Endothelial cell of umbilical vein (primary cell): ENCODE measurements at regions not wholly inside any gene's neighbourhood (a gene's known extent, or its start where the extent isn't known, plus 50 kb on each side); places are given as distances from the start of the nearest gene placed in this dataset.

Experiments
- BruUV-seq: library from RNA; stranded (reverse); fragments of 400-500 nt; replicated peaks from 2 replicates; lab custom pipeline; 2021; lab: Mats Ljungman, UMichigan
- CTCF ChIA-PET: fragments of 300-600, 350-600 bp; sonication (Branson Sonifier 250); formaldehyde crosslinking; loops from one replicate; lab custom pipeline; 2021; ENCODE audit warnings: antibody characterized with exemption, inconsistent platforms; lab: Charles Lee
- POLR2A ChIA-PET: fragments of 300-600, 350-600 bp; sonication (Branson Sonifier 250); formaldehyde crosslinking; loops from one replicate; lab custom pipeline; 2021; ENCODE audit warnings: antibody characterized with exemption, inconsistent platforms; lab: Charles Lee
- DNase-seq: peaks from one replicate; pipeline ENCODE4 v3.0.0-alpha.2; 2011; ENCODE audit warnings: low read depth, low spot score
- FAIRE-seq: peaks from 2 replicates; lab custom pipeline; 2011; peaks lifted over from hg19 to GRCh38; lab: Jason Lieb, UNC
- H2AFZ ChIP-seq: 2 replicates; pipeline ENCODE4 v1.6.0; 2012; ENCODE audit warnings: low read depth, low read length, control low read depth, inconsistent platforms
- H3K27ac ChIP-seq: 2 replicates; pipeline ENCODE4 v1.5.1; 2011; ENCODE audit warnings: low read depth, mild to moderate bottlenecking, control low read depth, low read length, moderate library complexity; ENCODE audit not compliant: insufficient read depth
- H3K27me3 ChIP-seq, 2 experiments: 2 replicates each; pipeline versions ENCODE4 v1.6.0 to v1.6.1; 2011; ENCODE audit warnings: low read length in 2 of 2, mixed read lengths in 1 of 2; ENCODE audit not compliant: control insufficient read depth in 2 of 2, insufficient read depth in 2 of 2
- H3K36me3 ChIP-seq, 2 experiments: 2 replicates in 1 of 2; 3 replicates in 1 of 2; pipeline ENCODE4 v1.5.1; 2011; ENCODE audit warnings: low read length in 2 of 2, mild to moderate bottlenecking in 1 of 2, moderate library complexity in 1 of 2; ENCODE audit not compliant: control insufficient read depth in 2 of 2, insufficient read depth in 2 of 2; ENCODE audit errors: extremely low read depth in 1 of 2
- H3K4me1 ChIP-seq: 3 replicates; pipeline ENCODE4 v1.5.1; 2011; ENCODE audit warnings: mild to moderate bottlenecking, low read length; ENCODE audit not compliant: control insufficient read depth, insufficient read depth; ENCODE audit errors: extremely low read depth
- H3K4me2 ChIP-seq: 2 replicates; pipeline ENCODE4 v1.6.1; 2011; ENCODE audit warnings: low read length, control low read depth, mixed read lengths; ENCODE audit not compliant: insufficient read depth
- H3K4me3 ChIP-seq, 3 experiments: fragments of 200-600 bp in 1 of 3; sonication (generic), shearing (Covaris generic) in 1 of 3; replicated peaks in 1 of 3; 2 replicates each; pipeline ENCODE4 v1.5.1; 2011 to 2016; ENCODE audit warnings: control low read depth in 3 of 3, low read length in 3 of 3, mild to moderate bottlenecking in 2 of 3, inconsistent platforms in 1 of 3, low read depth in 1 of 3, moderate library complexity in 1 of 3; ENCODE audit not compliant: insufficient read depth in 1 of 3
- H3K79me2 ChIP-seq: 2 replicates; pipeline ENCODE4 v1.6.0; 2012; ENCODE audit warnings: low read length, inconsistent platforms; ENCODE audit not compliant: control insufficient read depth, insufficient read depth
- H3K9ac ChIP-seq: replicated peaks from 2 replicates; pipeline ENCODE3; 2011; ENCODE audit warnings: low read length, control low read depth; ENCODE audit not compliant: insufficient read depth; ENCODE audit errors: extremely low read depth
- H3K9me1 ChIP-seq: replicated peaks from 3 replicates; pipeline ENCODE4 v1.6.0; 2011; ENCODE audit warnings: mild to moderate bottlenecking, low read length; ENCODE audit not compliant: control insufficient read depth, insufficient read depth; ENCODE audit errors: extremely low read depth
- H3K9me3 ChIP-seq: replicated peaks from 2 replicates; pipeline ENCODE4 v1.5.1; 2012; ENCODE audit warnings: low read length, inconsistent platforms; ENCODE audit not compliant: control insufficient read depth, insufficient read depth
- H4K20me1 ChIP-seq: replicated peaks from 2 replicates; pipeline ENCODE3; 2011; ENCODE audit warnings: mild to moderate bottlenecking, low read length; ENCODE audit not compliant: control insufficient read depth, insufficient read depth; ENCODE audit errors: extremely low read depth
- EZH2 ChIP-seq: IDR thresholded peaks from 2 replicates; pipeline ENCODE4 v1.6.1; 2012; ENCODE audit warnings: borderline replicate concordance, low read depth, mild to moderate bottlenecking, moderate library complexity, low read length, inconsistent platforms; ENCODE audit not compliant: severe bottlenecking
- FOS ChIP-seq: IDR thresholded peaks from 2 replicates; pipeline ENCODE4 v1.6.1; 2011; ENCODE audit warnings: mild to moderate bottlenecking, low read length, moderate library complexity, borderline replicate concordance; ENCODE audit not compliant: insufficient read depth
- GATA2 ChIP-seq: IDR thresholded peaks from 2 replicates; pipeline ENCODE4 v1.7.0; 2011; ENCODE audit warnings: low read depth, mild to moderate bottlenecking, moderate library complexity, mixed read lengths, low read length; ENCODE audit not compliant: insufficient read length, insufficient read depth
- JUN ChIP-seq: IDR thresholded peaks from 2 replicates; pipeline ENCODE4 v1.6.1; 2011; ENCODE audit warnings: borderline replicate concordance, low read depth; ENCODE audit not compliant: insufficient read length, insufficient read depth
- MYC ChIP-seq: IDR thresholded peaks from one replicate; pipeline ENCODE4 v1.6.1; 2011; ENCODE audit warnings: mild to moderate bottlenecking, low read depth, low read length
- POLR2A ChIP-seq: IDR thresholded peaks from 2 replicates; pipeline ENCODE4 v1.6.1; 2012; ENCODE audit warnings: low read depth, mild to moderate bottlenecking, control low read depth, low read length
- POLR2AphosphoS5 ChIP-seq: IDR thresholded peaks from 2 replicates; pipeline ENCODE4 v1.6.1; 2012; ENCODE audit warnings: low read depth, mild to moderate bottlenecking, control low read depth, low read length, moderate library complexity; ENCODE audit not compliant: insufficient read depth
- dilution Hi-C: fragments of 300-500 bp; cut with MboI; formaldehyde crosslinking; loops from one replicate; pipeline ENCODE4 v1.15.0; 2019; ENCODE audit warnings: low sequenced_read_pairs; ENCODE audit not compliant: extremely low pct_ligation_motif_present
- intact Hi-C: fragments of 100-400 bp; cut with micrococcal nuclease; formaldehyde crosslinking; loops from one replicate; pipeline ENCODE4 v1.10.0; 2022
- TF ChIP-seq, protein P1 (sequence below): IDR thresholded peaks from 2 replicates; pipeline ENCODE4 v1.6.1; 2011; ENCODE audit not compliant: insufficient read depth, insufficient read length
- TF ChIP-seq, protein P2 (sequence below), 2 donors: IDR thresholded peaks; 1 replicate in 1 of 2; 2 replicates in 1 of 2; pipeline ENCODE4 v1.5.1; 2011; ENCODE audit warnings: low read length in 2 of 2, mild to moderate bottlenecking in 2 of 2, moderate library complexity in 2 of 2, control low read depth in 1 of 2, inconsistent platforms in 1 of 2, low read depth in 1 of 2; ENCODE audit not compliant: insufficient read depth in 1 of 2; ENCODE audit errors: extremely low read depth in 1 of 2

GRCh38 chr20:51955756-51956155 lies 153.4 kb upstream of the SALL4 start:
- FAIRE-seq = no peak
- DNase-seq = no peak
- POLR2A ChIA-PET = no interaction called here
- Histone ChIP-seq H3K4me1 (peaks cover 24% of the 10 kb centered on the region), H3K4me3 (no peak overlapping the region), H3K27ac (no peak overlapping the region), H2AFZ (no peak overlapping the region), H3K9me3 (no peaks in the 10 kb centered on the region), H3K27me3 (no peaks in the 10 kb centered on the region), H3K9me1 (no peaks in the 10 kb centered on the region), H3K4me2 (no peak overlapping the region), H3K79me2 (no peaks in the 10 kb centered on the region), H4K20me1 (no peaks in the 10 kb centered on the region), H3K36me3 (no peaks in the 10 kb centered on the region), H3K9ac (no peak overlapping the region)
- BruUV-seq = no TSS peak
- intact Hi-C loops (no loop called here), dilution Hi-C loops (no loop called here)
- TF ChIP-seq, protein P1, sequence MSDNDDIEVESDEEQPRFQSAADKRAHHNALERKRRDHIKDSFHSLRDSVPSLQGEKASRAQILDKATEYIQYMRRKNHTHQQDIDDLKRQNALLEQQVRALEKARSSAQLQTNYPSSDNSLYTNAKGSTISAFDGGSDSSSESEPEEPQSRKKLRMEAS = no peak
- TF ChIP-seq, protein P2, sequence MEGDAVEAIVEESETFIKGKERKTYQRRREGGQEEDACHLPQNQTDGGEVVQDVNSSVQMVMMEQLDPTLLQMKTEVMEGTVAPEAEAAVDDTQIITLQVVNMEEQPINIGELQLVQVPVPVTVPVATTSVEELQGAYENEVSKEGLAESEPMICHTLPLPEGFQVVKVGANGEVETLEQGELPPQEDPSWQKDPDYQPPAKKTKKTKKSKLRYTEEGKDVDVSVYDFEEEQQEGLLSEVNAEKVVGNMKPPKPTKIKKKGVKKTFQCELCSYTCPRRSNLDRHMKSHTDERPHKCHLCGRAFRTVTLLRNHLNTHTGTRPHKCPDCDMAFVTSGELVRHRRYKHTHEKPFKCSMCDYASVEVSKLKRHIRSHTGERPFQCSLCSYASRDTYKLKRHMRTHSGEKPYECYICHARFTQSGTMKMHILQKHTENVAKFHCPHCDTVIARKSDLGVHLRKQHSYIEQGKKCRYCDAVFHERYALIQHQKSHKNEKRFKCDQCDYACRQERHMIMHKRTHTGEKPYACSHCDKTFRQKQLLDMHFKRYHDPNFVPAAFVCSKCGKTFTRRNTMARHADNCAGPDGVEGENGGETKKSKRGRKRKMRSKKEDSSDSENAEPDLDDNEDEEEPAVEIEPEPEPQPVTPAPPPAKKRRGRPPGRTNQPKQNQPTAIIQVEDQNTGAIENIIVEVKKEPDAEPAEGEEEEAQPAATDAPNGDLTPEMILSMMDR (IDR thresholded peaks at IDR 0.05; ENCODE audit: extremely low read depth in 1 of 2, insufficient read depth in 1 of 2, low read depth in 1 of 2, low read length in 2 of 2) = no peak
- TF ChIP-seq GATA2 (no peak), FOS (no peak), POLR2AphosphoS5 (no peak), POLR2A (no peak), MYC (no peak), EZH2 (no peak), JUN (no peak)
- CTCF ChIA-PET = interaction anchor here (2.2 kb wide), 1 partner anchor 10 kb away, joined by 6 read pairs; no protein-coding TSS in a partner anchor
